ENCODE measurements at regions not wholly inside any gene's neighbourhood (a gene's known extent, or its start where the extent isn't known, plus 50 kb on each side); places are given as distances from the start of the nearest gene placed in this dataset.

- TF ChIP-seq TAF1 (IDR thresholded peaks at IDR 0.05; ENCODE audit: borderline replicate concordance, low read depth, low read length) (no peak), POLR2A (IDR thresholded peaks at IDR 0.05; ENCODE audit: low read depth, low read length) (no peak), POLR2AphosphoS5 (IDR thresholded peaks at IDR 0.05; ENCODE audit: low read depth, low read length) (no peak)
- DNase-seq (ENCODE audit: insufficient read length) (no peak), FAIRE-seq (no peak)
Measured at GRCh38 chr4:122065149-122065548, 87.0 kb upstream of the BLTP1 start.

GRCh38 chr4:122053186-122053585, 98.9 kb upstream of the BLTP1 start:
- DNase-seq (ENCODE audit: insufficient read length) (no peak), FAIRE-seq (no peak)
- no peak for TF ChIP-seq POLR2AphosphoS5 (IDR thresholded peaks at IDR 0.05; ENCODE audit: low read depth, low read length)
- TF ChIP-seq TAF1 (IDR thresholded peaks at IDR 0.05; ENCODE audit: borderline replicate concordance, low read depth, low read length): no peak
- no peak for TF ChIP-seq POLR2A (IDR thresholded peaks at IDR 0.05; ENCODE audit: low read depth, low read length)

- no peak for FAIRE-seq
- no peak for DNase-seq (ENCODE audit: insufficient read length)
- no peak for TF ChIP-seq TAF1 (IDR thresholded peaks at IDR 0.05; ENCODE audit: borderline replicate concordance, low read depth, low read length)
- TF ChIP-seq POLR2AphosphoS5 (IDR thresholded peaks at IDR 0.05; ENCODE audit: low read depth, low read length): no peak
- no peak for TF ChIP-seq POLR2A (IDR thresholded peaks at IDR 0.05; ENCODE audit: low read depth, low read length)
Measured at GRCh38 chr4:122052677-122053076, 99.5 kb upstream of the BLTP1 start.

GRCh38 chr4:122050841-122051240, 99.0 kb upstream of the TRPC3 start:
- no peak for TF ChIP-seq POLR2AphosphoS5 (IDR thresholded peaks at IDR 0.05; ENCODE audit: low read depth, low read length)
- TF ChIP-seq TAF1 (IDR thresholded peaks at IDR 0.05; ENCODE audit: borderline replicate concordance, low read depth, low read length): no peak
- no peak for TF ChIP-seq POLR2A (IDR thresholded peaks at IDR 0.05; ENCODE audit: low read depth, low read length)
- FAIRE-seq (no peak), DNase-seq (ENCODE audit: insufficient read length) (no peak)

GRCh38 chr4:122047456-122048425, 95.9 kb upstream of the TRPC3 start:
- no peak for TF ChIP-seq POLR2A (IDR thresholded peaks at IDR 0.05; ENCODE audit: low read depth, low read length)
- TF ChIP-seq TAF1 (IDR thresholded peaks at IDR 0.05; ENCODE audit: borderline replicate concordance, low read depth, low read length): no peak
- no peak for TF ChIP-seq POLR2AphosphoS5 (IDR thresholded peaks at IDR 0.05; ENCODE audit: low read depth, low read length)
- FAIRE-seq (no peak), DNase-seq (ENCODE audit: insufficient read length) (no peak)

GRCh38 chr4:122046255-122046654, 94.4 kb upstream of the TRPC3 start:
- FAIRE-seq: no peak
- DNase-seq (ENCODE audit: insufficient read length): no peak
- no peak for TF ChIP-seq TAF1 (IDR thresholded peaks at IDR 0.05; ENCODE audit: borderline replicate concordance, low read depth, low read length)
- no peak for TF ChIP-seq POLR2AphosphoS5 (IDR thresholded peaks at IDR 0.05; ENCODE audit: low read depth, low read length)
- TF ChIP-seq POLR2A (IDR thresholded peaks at IDR 0.05; ENCODE audit: low read depth, low read length): no peak

- no peak for TF ChIP-seq TAF1 (IDR thresholded peaks at IDR 0.05; ENCODE audit: borderline replicate concordance, low read depth, low read length)
- TF ChIP-seq POLR2A (IDR thresholded peaks at IDR 0.05; ENCODE audit: low read depth, low read length): no peak
- no peak for TF ChIP-seq POLR2AphosphoS5 (IDR thresholded peaks at IDR 0.05; ENCODE audit: low read depth, low read length)
- DNase-seq (ENCODE audit: insufficient read length) (no peak), FAIRE-seq (no peak)
Measured at GRCh38 chr4:122045533-122045932, 93.7 kb upstream of the TRPC3 start.

GRCh38 chr4:122044501-122044900, 92.6 kb upstream of the TRPC3 start:
- no peak for TF ChIP-seq POLR2AphosphoS5 (IDR thresholded peaks at IDR 0.05; ENCODE audit: low read depth, low read length)
- no peak for TF ChIP-seq POLR2A (IDR thresholded peaks at IDR 0.05; ENCODE audit: low read depth, low read length)
- DNase-seq (ENCODE audit: insufficient read length) (no peak), FAIRE-seq (no peak)

- DNase-seq (ENCODE audit: insufficient read length) (no peak), FAIRE-seq (no peak)
- no peak for TF ChIP-seq TAF1 (IDR thresholded peaks at IDR 0.05; ENCODE audit: borderline replicate concordance, low read depth, low read length)
- TF ChIP-seq POLR2AphosphoS5 (IDR thresholded peaks at IDR 0.05; ENCODE audit: low read depth, low read length): no peak
- TF ChIP-seq POLR2A (IDR thresholded peaks at IDR 0.05; ENCODE audit: low read depth, low read length): no peak
Measured at GRCh38 chr4:122041312-122041711, 89.5 kb upstream of the TRPC3 start.

- no peak for FAIRE-seq
- TF ChIP-seq POLR2A (IDR thresholded peaks at IDR 0.05; ENCODE audit: low read depth, low read length) (no peak), POLR2AphosphoS5 (IDR thresholded peaks at IDR 0.05; ENCODE audit: low read depth, low read length) (no peak), TAF1 (IDR thresholded peaks at IDR 0.05; ENCODE audit: borderline replicate concordance, low read depth, low read length) (no peak)
- no peak for DNase-seq (ENCODE audit: insufficient read length)
Measured at GRCh38 chr4:122038896-122039295, 87.0 kb upstream of the TRPC3 start.

- no peak for DNase-seq (ENCODE audit: insufficient read length)
- FAIRE-seq: no peak
- TF ChIP-seq POLR2AphosphoS5 (IDR thresholded peaks at IDR 0.05; ENCODE audit: low read depth, low read length): no peak
- no peak for TF ChIP-seq POLR2A (IDR thresholded peaks at IDR 0.05; ENCODE audit: low read depth, low read length)
- TF ChIP-seq TAF1 (IDR thresholded peaks at IDR 0.05; ENCODE audit: borderline replicate concordance, low read depth, low read length): no peak
Measured at GRCh38 chr4:122034619-122035018, 82.8 kb upstream of the TRPC3 start.

GRCh38 chr4:122027203-122027602, 75.3 kb upstream of the TRPC3 start:
- no peak for TF ChIP-seq TAF1 (IDR thresholded peaks at IDR 0.05; ENCODE audit: borderline replicate concordance, low read depth, low read length)
- no peak for TF ChIP-seq POLR2AphosphoS5 (IDR thresholded peaks at IDR 0.05; ENCODE audit: low read depth, low read length)
- TF ChIP-seq POLR2A (IDR thresholded peaks at IDR 0.05; ENCODE audit: low read depth, low read length): no peak
- no peak for FAIRE-seq
- no peak for DNase-seq (ENCODE audit: insufficient read length)
